ENCODE measurements at regions not wholly inside any gene's neighbourhood (a gene's known extent, or its start where the extent isn't known, plus 50 kb on each side); places are given as distances from the start of the nearest gene placed in this dataset.

- DNase-seq = no peak
- no peak for ATAC-seq (ENCODE audit: low read depth)
- H4K8ac ChIP-seq (ENCODE audit: low read depth in 2 of 2, low read length in 2 of 2) = no peak overlapping the region
These were observed 896.4 kb downstream of the TRIML1 start for GRCh38 chr4:189035654-189036053.

More at GRCh38 chr4:189035654-189036053, 896.4 kb downstream of the TRIML1 start:
- H3K4ac ChIP-seq (ENCODE audit: low read depth, low read length) = no peak overlapping the region
- dilution Hi-C loops (cut with HindIII; ENCODE audit: low sequenced_read_pairs, unreplicated experiment) (no loop called here), in situ Hi-C loops (cut with MboI; ENCODE audit: low sequenced_read_pairs) (no loop called here), intact Hi-C loops (cut with micrococcal nuclease) (no loop called here)
- no peak overlapping the region for H3K27ac ChIP-seq (ENCODE audit: insufficient read depth, low read length)
- H3K27me3 ChIP-seq (ENCODE audit: control insufficient read depth, insufficient read depth, low read length) = no peaks in the 10 kb centered on the region
- no peaks in the 10 kb centered on the region for H3K36me3 ChIP-seq (ENCODE audit: control insufficient read depth, insufficient read depth, low read length)
- no peak overlapping the region for H3K14ac ChIP-seq (replicated peaks; ENCODE audit: low read depth, low read length)
- no peaks in the 10 kb centered on the region for H4K20me1 ChIP-seq (ENCODE audit: insufficient read depth, low read length)
- BruUV-seq (replicated peaks) = no TSS peak
- H3K23ac ChIP-seq (ENCODE audit: low read depth, low read length) = no peak overlapping the region
- no peak overlapping the region for H2BK5ac ChIP-seq (ENCODE audit: low read depth, low read length, poor library complexity, severe bottlenecking)
- H3K9me3 ChIP-seq (ENCODE audit: control insufficient read depth, insufficient read depth, low read length) = no peaks in the 10 kb centered on the region
- H3K18ac ChIP-seq (ENCODE audit: low read depth, low read length) = no peak overlapping the region
- no peak overlapping the region for H4K91ac ChIP-seq (ENCODE audit: insufficient read depth, low read depth, low read length)
- peaks cover 2% of the 10 kb centered on the region; the same call in 1 of the 2 replicates for H3K4me1 ChIP-seq (ENCODE audit: control insufficient read depth, insufficient read depth, low read length)
- ChIA-PET POLR2A (ENCODE audit: unreplicated experiment) (interaction anchor here (0.6 kb wide), 1 partner anchor 10 kb away, joined by 3 read pairs; no protein-coding TSS in a partner anchor), CTCF (interaction anchor here (1.1 kb wide), 1 partner anchor 13 kb away, joined by 3 read pairs; no protein-coding TSS in a partner anchor)
- 99% methylated on average over 8 of the region's 19 CpGs; no CpG with 5 or more reads in 1 of the 2 experiments for WGBS, 2 experiments (ENCODE audit: extremely low coverage in 2 of 2, insufficient read length in 1 of 2)
- no peak overlapping the region for H2BK120ac ChIP-seq (ENCODE audit: low read depth, low read length)
- H2BK20ac ChIP-seq (ENCODE audit: low read depth, low read length) = no peak overlapping the region
- H4K5ac ChIP-seq (ENCODE audit: low read depth, low read length) = no peak overlapping the region
- no peaks in the 10 kb centered on the region for H3K9me1 ChIP-seq (ENCODE audit: insufficient read depth, low read length)
- 0 out of 2 replicates have a peak overlapping the region, but pooled peaks have one; percentile 18 for H2AK5ac ChIP-seq (ENCODE audit: low read depth, low read length)
- no peak for TF ChIP-seq CHD1 (IDR thresholded peaks at IDR 0.05; ENCODE audit: low read depth, low read length)
- no peak for TF ChIP-seq SMC3 (IDR thresholded peaks at IDR 0.05; ENCODE audit: low read depth, low read length)
- TF ChIP-seq USF2 (IDR thresholded peaks at IDR 0.05; ENCODE audit: low read depth, low read length) = no peak
- TF ChIP-seq NFE2L2 (IDR thresholded peaks at IDR 0.05; ENCODE audit: low read depth, low read length) = no peak
- H3K4me2 ChIP-seq (ENCODE audit: low read depth, low read length) = no peak overlapping the region
- H3K4me3 ChIP-seq (ENCODE audit: insufficient read depth, low read depth, low read length) = no peak overlapping the region
- H3K9ac ChIP-seq (ENCODE audit: low read depth, low read length) = no peak overlapping the region
- no peaks in the 10 kb centered on the region for H3K79me1 ChIP-seq (ENCODE audit: low read depth in 1 of 2, low read length in 2 of 2)
- H2AFZ ChIP-seq (replicated peaks; ENCODE audit: low read length, poor library complexity) = no peak overlapping the region
- no peak overlapping the region for H3K56ac ChIP-seq (ENCODE audit: extremely low read depth, insufficient read depth, low read length)
- H2AK9ac ChIP-seq (replicated peaks; ENCODE audit: low read depth, low read length, poor library complexity) = no peak overlapping the region
- H2BK15ac ChIP-seq (ENCODE audit: low read depth, low read length) = no peak overlapping the region

Data from IMR-90 (cell line).